ENCODE measurements at regions not wholly inside any gene's neighbourhood (a gene's known extent, or its start where the extent isn't known, plus 50 kb on each side); places are given as distances from the start of the nearest gene placed in this dataset.

GRCh38 chr17:12358477-12358876 lies 307.2 kb upstream of the MYOCD start:
- no peak for TF ChIP-seq CTCF (IDR thresholded peaks at IDR 0.05)
- no peak for TF ChIP-seq POLR2A (IDR thresholded peaks at IDR 0.05)
- no peak for TF ChIP-seq EP300 (IDR thresholded peaks at IDR 0.05)

All from suprapubic skin (tissue), 3 donors.